ENCODE measurements at regions not wholly inside any gene's neighbourhood (a gene's known extent, or its start where the extent isn't known, plus 50 kb on each side); places are given as distances from the start of the nearest gene placed in this dataset.

- TF ChIP-seq GATA2 (IDR thresholded peaks at IDR 0.05; ENCODE audit: low read depth, low read length) (no peak), GATA3 (IDR thresholded peaks at IDR 0.05; ENCODE audit: low read depth, low read length) (no peak)
Observed at GRCh38 chr9:89993678-89994630, 389.1 kb downstream of the GADD45G start.

Measured in SH-SY5Y (cell line).